ENCODE measurements at regions not wholly inside any gene's neighbourhood (a gene's known extent, or its start where the extent isn't known, plus 50 kb on each side); places are given as distances from the start of the nearest gene placed in this dataset.

DNA sequence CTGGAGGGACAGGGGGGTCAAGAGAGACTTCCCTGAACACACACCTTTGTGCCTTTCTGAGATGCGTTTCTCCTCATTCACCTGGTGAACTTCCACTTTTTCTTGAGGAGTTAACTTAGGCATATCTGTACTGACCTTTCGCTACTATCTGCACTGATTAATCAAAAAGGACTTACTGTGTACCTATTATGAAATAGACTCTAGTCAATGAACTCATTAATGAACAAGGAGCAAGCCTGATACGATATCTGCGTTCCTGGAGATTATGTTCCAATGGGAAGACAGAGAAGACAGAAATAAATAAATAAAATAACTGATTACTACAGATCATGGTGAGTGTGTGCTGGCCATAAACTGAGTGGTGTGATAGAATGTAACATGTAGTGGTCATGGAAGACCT, 157.2 kb upstream of the TBL1XR1 start:
- TF ChIP-seq CTCF (IDR thresholded peaks at IDR 0.05 in 8 of 11, conservative IDR thresholded peaks at IDR 0.05 in 3 of 11) (no peak), POLR2A (IDR thresholded peaks at IDR 0.05) (no peak)

Data from spleen (tissue), 7 donors.